Neural cell (in vitro differentiated cells): ENCODE measurements at regions not wholly inside any gene's neighbourhood (a gene's known extent, or its start where the extent isn't known, plus 50 kb on each side); places are given as distances from the start of the nearest gene placed in this dataset.
A peak's percentile ranks its signal among the peaks of the same experiment; 100 is the strongest.
"Not testable (repeated sequence)": the region's sequence is repeated elsewhere in the genome, so short reads cannot be mapped to it uniquely, and the experiment has no call there.

Experiments used
- H2AFZ ChIP-seq: fragments of 200-600, 300-800 bp; sonication (generic), shearing (Covaris generic); 2 replicates; pipeline ENCODE4 v1.6.0; 2014; ENCODE audit warnings: low read depth, mild to moderate bottlenecking, antibody characterized with exemption, low read length, moderate library complexity
- H3F3A ChIP-seq: fragments of 200-600 bp; shearing (Covaris generic); 2 replicates; pipeline ENCODE4 v1.6.1; 2016; ENCODE audit warnings: mild to moderate bottlenecking, moderate library complexity, mixed read lengths, antibody characterized with exemption, low read length; ENCODE audit not compliant: insufficient read depth, poor library complexity, severe bottlenecking
- H3K27ac ChIP-seq: fragments of 200-600, 300-800 bp; sonication (generic), shearing (Covaris generic); 2 replicates; pipeline ENCODE4 v1.5.1; 2014; ENCODE audit warnings: mild to moderate bottlenecking, low read length, moderate library complexity
- H3K27me3 ChIP-seq: fragments of 300-800, 200-600 bp; sonication (generic), shearing (Covaris generic); 2 replicates; pipeline ENCODE4 v1.6.0; 2014; ENCODE audit warnings: mild to moderate bottlenecking, low read depth, low read length, moderate library complexity; ENCODE audit not compliant: insufficient read depth
- H3K36me3 ChIP-seq: fragments of 300-800, 200-600 bp; sonication (generic), shearing (Covaris generic); 2 replicates; pipeline ENCODE4 v1.5.1; 2014; ENCODE audit warnings: mild to moderate bottlenecking, antibody characterized with exemption, low read length, moderate library complexity; ENCODE audit not compliant: insufficient read depth
- H3K4me2 ChIP-seq: fragments of 300-800, 200-600 bp; sonication (generic), shearing (Covaris generic); 2 replicates; pipeline ENCODE4 v1.6.0; 2014; ENCODE audit warnings: mild to moderate bottlenecking, low read length
- H3K4me3 ChIP-seq: fragments of 300-800, 200-600 bp; sonication (generic), shearing (Covaris generic); 2 replicates; pipeline ENCODE4 v1.5.1; 2014; ENCODE audit warnings: mild to moderate bottlenecking, low read length, moderate library complexity
- H3K79me2 ChIP-seq: fragments of 200-600 bp; shearing (Covaris generic); replicated peaks from 2 replicates; pipeline ENCODE4 v1.6.0; 2014; ENCODE audit warnings: mild to moderate bottlenecking, low read length, moderate library complexity; ENCODE audit not compliant: insufficient read depth
- H3K9ac ChIP-seq: fragments of 300-800, 200-600 bp; sonication (generic), shearing (Covaris generic); 2 replicates; pipeline ENCODE4 v1.6.1; 2016; ENCODE audit warnings: mild to moderate bottlenecking, low read length, mixed read lengths
- H3K9me2 ChIP-seq: fragments of 200-600 bp; shearing (Covaris generic); 2 replicates; pipeline ENCODE4 v1.6.1; 2016; ENCODE audit warnings: mild to moderate bottlenecking, low read length, mixed read lengths; ENCODE audit not compliant: insufficient read depth
- H3K9me3 ChIP-seq: fragments of 200-600, 300-800 bp; sonication (generic), shearing (Covaris generic); 2 replicates; pipeline ENCODE4 v1.6.1; 2016; ENCODE audit warnings: mild to moderate bottlenecking, mixed run types, low read length, moderate library complexity, mixed read lengths
- H4K20me1 ChIP-seq: fragments of 200-600 bp; shearing (Covaris generic); 2 replicates; pipeline ENCODE4 v1.6.1; 2016; ENCODE audit warnings: mild to moderate bottlenecking, mixed run types; ENCODE audit not compliant: insufficient read depth
- EZH2 ChIP-seq: fragments of 200-600, 300-800 bp; shearing (Covaris generic), sonication (generic); IDR thresholded peaks from 2 replicates; pipeline ENCODE4 v1.6.1; 2014; ENCODE audit warnings: antibody characterized with exemption, low read length, borderline replicate concordance, mild to moderate bottlenecking; ENCODE audit not compliant: insufficient read depth, poor library complexity, severe bottlenecking
- RAD21 ChIP-seq: fragments of 450-650 bp; conservative IDR thresholded peaks from 2 replicates; pipeline ENCODE4 v1.6.1; 2014; ENCODE audit warnings: antibody characterized with exemption, mild to moderate bottlenecking, moderate library complexity
- SMC3 ChIP-seq: fragments of 450-650 bp; conservative IDR thresholded peaks from 2 replicates; pipeline ENCODE4 v1.6.1; 2014; ENCODE audit warnings: antibody characterized with exemption, mild to moderate bottlenecking, moderate library complexity; ENCODE audit not compliant: poor library complexity
- TF ChIP-seq, protein P1 (sequence below): IDR thresholded peaks from 2 replicates; pipeline ENCODE4 v1.6.1; 2012; ENCODE audit warnings: borderline replicate concordance
- TF ChIP-seq, protein P2 (sequence below): fragments of 450-650 bp; IDR thresholded peaks from 2 replicates; pipeline ENCODE4 v1.5.1; 2014; ENCODE audit warnings: antibody characterized with exemption, mild to moderate bottlenecking, moderate library complexity; ENCODE audit not compliant: poor library complexity, severe bottlenecking

DNA sequence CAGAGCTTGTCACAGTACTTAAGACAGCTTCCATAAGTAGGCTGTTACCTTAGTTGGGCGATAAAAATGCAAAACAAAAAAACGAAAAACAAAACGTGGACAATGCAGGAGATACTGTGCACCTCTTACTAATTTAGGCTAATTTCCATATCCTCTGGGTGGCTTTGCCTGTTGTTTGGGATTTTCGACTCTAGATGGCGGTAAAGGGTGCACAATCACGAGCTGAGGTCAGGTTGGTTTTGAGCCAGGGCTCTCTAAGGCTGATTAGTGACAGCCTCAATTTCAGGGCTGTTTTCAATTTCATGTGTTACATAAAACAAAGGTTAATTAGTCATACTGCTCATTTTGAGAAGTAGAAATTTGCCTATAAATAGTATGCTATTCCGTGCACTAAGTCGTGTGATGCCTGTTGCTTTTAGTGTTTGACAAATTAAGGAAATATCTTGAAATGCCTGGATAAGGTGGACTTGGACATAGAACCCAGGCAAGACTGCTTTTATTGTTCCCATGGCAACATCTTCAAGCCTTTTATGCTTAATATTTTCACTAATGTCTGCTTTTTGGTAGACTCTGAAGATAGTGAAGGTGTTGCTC, 493.1 kb downstream of the SOCS6 start:
- Histone ChIP-seq H3K9me3 (no peaks in the 10 kb centered on the region), H3K79me2 (no peaks in the 10 kb centered on the region), H3K36me3 (no peaks in the 10 kb centered on the region), H4K20me1 (no peaks in the 10 kb centered on the region), H3K9me2 (no peaks in the 10 kb centered on the region), H3K27me3 (no peaks in the 10 kb centered on the region), H2AFZ (no peak overlapping the region), H3K4me2 (no peak overlapping the region), H3K9ac (no peak overlapping the region), H3K27ac (no peak overlapping the region), H3F3A (no peaks in the 10 kb centered on the region), H3K4me3 (no peak overlapping the region)
- no peak for TF ChIP-seq EZH2
- TF ChIP-seq SMC3, result peak; percentile 14
- TF ChIP-seq RAD21, result peak; percentile 46
- TF ChIP-seq, protein P1, sequence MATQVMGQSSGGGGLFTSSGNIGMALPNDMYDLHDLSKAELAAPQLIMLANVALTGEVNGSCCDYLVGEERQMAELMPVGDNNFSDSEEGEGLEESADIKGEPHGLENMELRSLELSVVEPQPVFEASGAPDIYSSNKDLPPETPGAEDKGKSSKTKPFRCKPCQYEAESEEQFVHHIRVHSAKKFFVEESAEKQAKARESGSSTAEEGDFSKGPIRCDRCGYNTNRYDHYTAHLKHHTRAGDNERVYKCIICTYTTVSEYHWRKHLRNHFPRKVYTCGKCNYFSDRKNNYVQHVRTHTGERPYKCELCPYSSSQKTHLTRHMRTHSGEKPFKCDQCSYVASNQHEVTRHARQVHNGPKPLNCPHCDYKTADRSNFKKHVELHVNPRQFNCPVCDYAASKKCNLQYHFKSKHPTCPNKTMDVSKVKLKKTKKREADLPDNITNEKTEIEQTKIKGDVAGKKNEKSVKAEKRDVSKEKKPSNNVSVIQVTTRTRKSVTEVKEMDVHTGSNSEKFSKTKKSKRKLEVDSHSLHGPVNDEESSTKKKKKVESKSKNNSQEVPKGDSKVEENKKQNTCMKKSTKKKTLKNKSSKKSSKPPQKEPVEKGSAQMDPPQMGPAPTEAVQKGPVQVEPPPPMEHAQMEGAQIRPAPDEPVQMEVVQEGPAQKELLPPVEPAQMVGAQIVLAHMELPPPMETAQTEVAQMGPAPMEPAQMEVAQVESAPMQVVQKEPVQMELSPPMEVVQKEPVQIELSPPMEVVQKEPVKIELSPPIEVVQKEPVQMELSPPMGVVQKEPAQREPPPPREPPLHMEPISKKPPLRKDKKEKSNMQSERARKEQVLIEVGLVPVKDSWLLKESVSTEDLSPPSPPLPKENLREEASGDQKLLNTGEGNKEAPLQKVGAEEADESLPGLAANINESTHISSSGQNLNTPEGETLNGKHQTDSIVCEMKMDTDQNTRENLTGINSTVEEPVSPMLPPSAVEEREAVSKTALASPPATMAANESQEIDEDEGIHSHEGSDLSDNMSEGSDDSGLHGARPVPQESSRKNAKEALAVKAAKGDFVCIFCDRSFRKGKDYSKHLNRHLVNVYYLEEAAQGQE, result no peak
- TF ChIP-seq, protein P2, sequence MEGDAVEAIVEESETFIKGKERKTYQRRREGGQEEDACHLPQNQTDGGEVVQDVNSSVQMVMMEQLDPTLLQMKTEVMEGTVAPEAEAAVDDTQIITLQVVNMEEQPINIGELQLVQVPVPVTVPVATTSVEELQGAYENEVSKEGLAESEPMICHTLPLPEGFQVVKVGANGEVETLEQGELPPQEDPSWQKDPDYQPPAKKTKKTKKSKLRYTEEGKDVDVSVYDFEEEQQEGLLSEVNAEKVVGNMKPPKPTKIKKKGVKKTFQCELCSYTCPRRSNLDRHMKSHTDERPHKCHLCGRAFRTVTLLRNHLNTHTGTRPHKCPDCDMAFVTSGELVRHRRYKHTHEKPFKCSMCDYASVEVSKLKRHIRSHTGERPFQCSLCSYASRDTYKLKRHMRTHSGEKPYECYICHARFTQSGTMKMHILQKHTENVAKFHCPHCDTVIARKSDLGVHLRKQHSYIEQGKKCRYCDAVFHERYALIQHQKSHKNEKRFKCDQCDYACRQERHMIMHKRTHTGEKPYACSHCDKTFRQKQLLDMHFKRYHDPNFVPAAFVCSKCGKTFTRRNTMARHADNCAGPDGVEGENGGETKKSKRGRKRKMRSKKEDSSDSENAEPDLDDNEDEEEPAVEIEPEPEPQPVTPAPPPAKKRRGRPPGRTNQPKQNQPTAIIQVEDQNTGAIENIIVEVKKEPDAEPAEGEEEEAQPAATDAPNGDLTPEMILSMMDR, result peak; percentile 55

DNA sequence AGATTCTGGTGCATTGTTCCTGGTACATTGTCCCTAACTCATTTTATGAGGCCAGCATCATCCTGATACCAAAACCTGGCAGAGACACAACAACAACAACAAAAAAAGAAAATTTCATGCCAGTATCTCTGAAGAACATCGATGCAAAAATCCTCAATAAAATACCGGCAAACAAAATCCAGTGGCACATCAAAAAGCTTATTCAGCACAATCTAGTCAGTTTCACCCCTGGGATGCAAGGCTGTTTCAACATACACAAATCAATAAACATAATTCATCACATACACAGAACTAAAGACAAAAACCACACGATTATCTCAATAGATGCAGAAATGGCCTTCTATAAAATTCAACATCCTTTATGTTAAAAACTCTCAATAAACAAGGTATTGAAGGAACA, 477.4 kb downstream of the SOCS6 start:
- not testable (repeated sequence) for H4K20me1 ChIP-seq, H2AFZ ChIP-seq, H3K79me2 ChIP-seq, H3K9me2 ChIP-seq, H3K9me3 ChIP-seq, H3K4me3 ChIP-seq, H3K9ac ChIP-seq, H3K4me2 ChIP-seq, H3K27ac ChIP-seq, H3K27me3 ChIP-seq, H3K36me3 ChIP-seq, H3F3A ChIP-seq

DNA sequence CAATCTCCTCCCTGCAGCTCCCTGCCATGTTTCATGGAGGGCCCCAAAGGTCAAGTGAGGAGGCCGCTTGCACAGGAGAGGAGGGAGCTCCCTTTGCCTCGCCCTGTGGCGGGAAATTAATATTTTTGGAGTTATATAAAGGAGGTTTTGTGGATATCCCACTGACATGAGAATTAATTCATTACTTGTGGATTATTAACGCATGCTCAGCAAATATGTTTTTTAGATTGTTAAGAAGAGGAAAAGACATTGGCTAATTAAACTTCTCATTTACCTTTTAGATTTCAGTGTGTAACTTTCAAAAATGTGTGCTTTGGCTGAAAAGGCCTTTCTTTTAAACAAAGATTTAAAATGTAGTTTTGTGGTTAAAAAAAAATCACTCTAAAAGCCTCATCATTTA, 474.0 kb downstream of the SOCS6 start:
- no peaks in the 10 kb centered on the region for H3F3A ChIP-seq
- no peaks in the 10 kb centered on the region for H3K79me2 ChIP-seq
- H3K4me3 ChIP-seq, result no peak overlapping the region
- no peaks in the 10 kb centered on the region for H3K27me3 ChIP-seq
- no peaks in the 10 kb centered on the region for H3K36me3 ChIP-seq
- no peaks in the 10 kb centered on the region for H3K9me2 ChIP-seq
- TF ChIP-seq, protein P1, result no peak
- no peak for TF ChIP-seq EZH2
- H3K9ac ChIP-seq, result no peak overlapping the region
- no peak overlapping the region for H2AFZ ChIP-seq
- H3K27ac ChIP-seq, result no peak overlapping the region
- H3K4me2 ChIP-seq, result no peak overlapping the region
- H4K20me1 ChIP-seq, result no peaks in the 10 kb centered on the region
- H3K9me3 ChIP-seq, result no peaks in the 10 kb centered on the region
